ENCODE measurements at regions not wholly inside any gene's neighbourhood (a gene's known extent, or its start where the extent isn't known, plus 50 kb on each side); places are given as distances from the start of the nearest gene placed in this dataset.
A peak's percentile ranks its signal among the peaks of the same experiment; 100 is the strongest.
"Not testable (repeated sequence)": the region's sequence is repeated elsewhere in the genome, so short reads cannot be mapped to it uniquely, and the experiment has no call there.

DNA sequence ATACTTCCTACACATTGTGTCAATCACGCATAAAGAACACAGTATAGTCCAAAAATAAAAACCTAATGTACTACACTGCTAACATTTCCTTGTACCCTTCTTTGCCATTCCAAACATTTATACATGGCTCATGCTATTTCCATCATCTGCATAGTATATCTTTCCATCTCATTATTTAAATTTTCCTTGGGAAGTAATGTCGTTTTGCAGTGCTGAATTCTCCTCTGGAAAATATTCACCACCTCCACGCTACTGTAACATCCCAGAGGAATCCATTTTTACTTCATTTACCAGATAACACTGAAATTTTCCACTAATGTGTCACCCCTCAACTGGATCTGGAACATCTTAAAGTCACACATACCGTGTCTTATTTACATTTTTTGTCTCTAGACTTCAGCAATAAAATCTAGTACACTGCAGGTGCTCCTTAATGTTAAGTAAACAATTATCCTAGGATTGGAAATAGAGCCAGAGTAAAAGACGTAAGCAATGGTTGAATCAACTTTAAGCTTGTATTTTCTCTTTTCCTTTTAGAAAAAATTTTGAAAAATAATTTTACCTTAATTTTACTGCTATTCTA is 881.0 kb downstream of the AMY1C start:
- ChIA-PET POLR2A (no interaction called here), CTCF (no interaction called here)
- Mint-ChIP-seq H3K9me3 (no peaks in the 10 kb centered on the region), H3K36me3 (ENCODE audit: low read depth) (no peaks in the 10 kb centered on the region), H3K27ac (no peak overlapping the region), H3K4me3 (no peak overlapping the region), H3K4me1 (peaks cover 7% of the 10 kb centered on the region), H3K27me3 (no peaks in the 10 kb centered on the region)
- TF ChIP-seq, protein P1, sequence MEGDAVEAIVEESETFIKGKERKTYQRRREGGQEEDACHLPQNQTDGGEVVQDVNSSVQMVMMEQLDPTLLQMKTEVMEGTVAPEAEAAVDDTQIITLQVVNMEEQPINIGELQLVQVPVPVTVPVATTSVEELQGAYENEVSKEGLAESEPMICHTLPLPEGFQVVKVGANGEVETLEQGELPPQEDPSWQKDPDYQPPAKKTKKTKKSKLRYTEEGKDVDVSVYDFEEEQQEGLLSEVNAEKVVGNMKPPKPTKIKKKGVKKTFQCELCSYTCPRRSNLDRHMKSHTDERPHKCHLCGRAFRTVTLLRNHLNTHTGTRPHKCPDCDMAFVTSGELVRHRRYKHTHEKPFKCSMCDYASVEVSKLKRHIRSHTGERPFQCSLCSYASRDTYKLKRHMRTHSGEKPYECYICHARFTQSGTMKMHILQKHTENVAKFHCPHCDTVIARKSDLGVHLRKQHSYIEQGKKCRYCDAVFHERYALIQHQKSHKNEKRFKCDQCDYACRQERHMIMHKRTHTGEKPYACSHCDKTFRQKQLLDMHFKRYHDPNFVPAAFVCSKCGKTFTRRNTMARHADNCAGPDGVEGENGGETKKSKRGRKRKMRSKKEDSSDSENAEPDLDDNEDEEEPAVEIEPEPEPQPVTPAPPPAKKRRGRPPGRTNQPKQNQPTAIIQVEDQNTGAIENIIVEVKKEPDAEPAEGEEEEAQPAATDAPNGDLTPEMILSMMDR (IDR thresholded peaks at IDR 0.05) = no peak
- no peak for DNase-seq
- intact Hi-C loops (cut with micrococcal nuclease) = no loop called here
- no peak for ATAC-seq (ENCODE audit: low read depth)

GRCh38 chr1:104636581-104636980 is 886.9 kb downstream of the AMY1C start:
- no peak overlapping the region for H3K4me3 Mint-ChIP-seq
- POLR2A ChIA-PET = no interaction called here
- DNase-seq (no peak), ATAC-seq (ENCODE audit: low read depth) (peak; percentile 60)
- H3K36me3 Mint-ChIP-seq (ENCODE audit: low read depth) = no peaks in the 10 kb centered on the region
- H3K27me3 Mint-ChIP-seq = no peaks in the 10 kb centered on the region
- intact Hi-C loops (cut with micrococcal nuclease) = no loop called here
- no peaks in the 10 kb centered on the region for H3K4me1 Mint-ChIP-seq
- H3K9me3 Mint-ChIP-seq = no peaks in the 10 kb centered on the region
- TF ChIP-seq, protein P1 (IDR thresholded peaks at IDR 0.05) = no peak
- CTCF ChIA-PET = no interaction called here
- no peak overlapping the region for H3K27ac Mint-ChIP-seq

- Mint-ChIP-seq H3K4me3 (no peak overlapping the region), H3K9me3 (no peaks in the 10 kb centered on the region), H3K4me1 (no peaks in the 10 kb centered on the region), H3K27ac (no peak overlapping the region), H3K27me3 (no peaks in the 10 kb centered on the region), H3K36me3 (ENCODE audit: low read depth) (no peaks in the 10 kb centered on the region)
- DNase-seq (no peak), ATAC-seq (ENCODE audit: low read depth) (no peak)
- POLR2A ChIA-PET = no interaction called here
- intact Hi-C loops (cut with micrococcal nuclease) = no loop called here
- CTCF ChIA-PET = no interaction called here
- TF ChIP-seq, protein P1 (IDR thresholded peaks at IDR 0.05) = no peak
Observed at GRCh38 chr1:104646233-104646632, 896.5 kb downstream of the AMY1C start.

GRCh38 chr1:104648269-104648691 is 898.6 kb downstream of the AMY1C start:
- H3K9me3 Mint-ChIP-seq = no peaks in the 10 kb centered on the region
- peak; percentile 49 for ATAC-seq (ENCODE audit: low read depth)
- H3K36me3 Mint-ChIP-seq (ENCODE audit: low read depth) = no peaks in the 10 kb centered on the region
- H3K4me3 Mint-ChIP-seq = no peak overlapping the region
- no peaks in the 10 kb centered on the region for H3K27me3 Mint-ChIP-seq
- DNase-seq = no peak
- POLR2A ChIA-PET = no interaction called here
- TF ChIP-seq, protein P1 (IDR thresholded peaks at IDR 0.05) = peak; percentile 42
- CTCF ChIA-PET = interaction anchor here (0.7 to 2.3 kb wide), 7 partner anchors 131 to 1146 kb away, joined by 3 to 13 read pairs (median 3); no protein-coding TSS in a partner anchor
- H3K4me1 Mint-ChIP-seq = no peaks in the 10 kb centered on the region
- H3K27ac Mint-ChIP-seq = no peak overlapping the region
- intact Hi-C loops (cut with micrococcal nuclease) = loop anchor here (1.0 to 2.0 kb wide), 3 partner anchors 133 to 380 kb away; no protein-coding TSS in a partner anchor

GRCh38 chr1:104664374-104664773 is 914.7 kb downstream of the AMY1C start:
- ATAC-seq (ENCODE audit: low read depth); DNase-seq; CTCF ChIA-PET; H3K9me3 Mint-ChIP-seq; H3K4me3 Mint-ChIP-seq; H3K27me3 Mint-ChIP-seq; intact Hi-C loops (cut with micrococcal nuclease); H3K27ac Mint-ChIP-seq; H3K4me1 Mint-ChIP-seq; POLR2A ChIA-PET; H3K36me3 Mint-ChIP-seq (ENCODE audit: low read depth): not testable (repeated sequence)

DNA sequence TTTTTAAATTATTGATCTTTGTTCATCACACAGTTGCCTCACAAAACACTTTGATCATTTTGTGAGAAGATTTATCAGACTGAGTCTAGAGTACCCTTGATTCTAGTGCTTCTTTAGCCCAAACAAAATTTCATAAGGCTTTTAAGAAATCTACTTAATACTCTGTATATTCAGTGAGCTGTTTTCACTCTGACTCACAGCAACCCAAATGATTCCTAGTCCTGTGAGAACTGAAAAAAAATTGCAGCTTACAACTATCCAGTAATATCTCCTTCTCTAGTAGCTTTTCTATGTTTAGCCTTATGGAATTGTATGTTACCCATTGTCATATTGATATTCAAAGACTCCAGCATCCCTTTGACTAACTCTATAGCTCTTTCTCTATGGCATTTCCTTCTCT is 915.6 kb downstream of the AMY1C start:
- H3K9me3 Mint-ChIP-seq = peaks cover 2% of the 10 kb centered on the region
- TF ChIP-seq, protein P1 (IDR thresholded peaks at IDR 0.05) = no peak
- ChIA-PET CTCF (no interaction called here), POLR2A (no interaction called here)
- ATAC-seq (ENCODE audit: low read depth) (no peak), DNase-seq (no peak)
- no peak overlapping the region for H3K4me3 Mint-ChIP-seq
- no peaks in the 10 kb centered on the region for H3K27me3 Mint-ChIP-seq
- no peaks in the 10 kb centered on the region for H3K4me1 Mint-ChIP-seq
- H3K36me3 Mint-ChIP-seq (ENCODE audit: low read depth) = no peaks in the 10 kb centered on the region
- no peak overlapping the region for H3K27ac Mint-ChIP-seq
- intact Hi-C loops (cut with micrococcal nuclease) = no loop called here

Data from activated B cell treated with CpG ODN at 0.5 μM for 24 hours (primary cell).